Type B pancreatic cell (in vitro differentiated cells): ENCODE measurements at regions not wholly inside any gene's neighbourhood (a gene's known extent, or its start where the extent isn't known, plus 50 kb on each side); places are given as distances from the start of the nearest gene placed in this dataset.
"Not testable (repeated sequence)": the region's sequence is repeated elsewhere in the genome, so short reads cannot be mapped to it uniquely, and the experiment has no call there.

ENCODE experiments used
- DNase-seq: peaks from one replicate; pipeline ENCODE4 v3.0.0; 2021; ENCODE audit warnings: mixed read lengths; ENCODE audit not compliant: unreplicated experiment; ENCODE audit errors: extremely low spot score
- H3K27ac Mint-ChIP-seq: 2 replicates; pipeline ENCODE4 v1.8.0; 2021; ENCODE audit warnings: mild to moderate bottlenecking, mixed read lengths
- H3K27me3 Mint-ChIP-seq: 2 replicates; pipeline ENCODE4 v1.8.0; 2021; ENCODE audit warnings: mixed read lengths
- H3K36me3 Mint-ChIP-seq: 2 replicates; pipeline ENCODE4 v1.8.0; 2021; ENCODE audit warnings: mixed read lengths
- H3K4me1 Mint-ChIP-seq: one replicate; pipeline ENCODE4 v1.8.0; 2021; ENCODE audit warnings: mixed read lengths; ENCODE audit not compliant: unreplicated experiment
- H3K4me3 Mint-ChIP-seq: 2 replicates; pipeline ENCODE4 v1.8.0; 2021; ENCODE audit warnings: mild to moderate bottlenecking, mixed read lengths
- H3K9me3 Mint-ChIP-seq: 2 replicates; pipeline ENCODE4 v1.8.0; 2021; ENCODE audit warnings: mixed read lengths
- CTCF ChIP-seq: fragments of 200-600 bp; sonication (generic); conservative IDR thresholded peaks from 2 replicates; pipeline ENCODE4 v1.5.0; 2021; ENCODE audit warnings: antibody characterized with exemption, mild to moderate bottlenecking

DNA sequence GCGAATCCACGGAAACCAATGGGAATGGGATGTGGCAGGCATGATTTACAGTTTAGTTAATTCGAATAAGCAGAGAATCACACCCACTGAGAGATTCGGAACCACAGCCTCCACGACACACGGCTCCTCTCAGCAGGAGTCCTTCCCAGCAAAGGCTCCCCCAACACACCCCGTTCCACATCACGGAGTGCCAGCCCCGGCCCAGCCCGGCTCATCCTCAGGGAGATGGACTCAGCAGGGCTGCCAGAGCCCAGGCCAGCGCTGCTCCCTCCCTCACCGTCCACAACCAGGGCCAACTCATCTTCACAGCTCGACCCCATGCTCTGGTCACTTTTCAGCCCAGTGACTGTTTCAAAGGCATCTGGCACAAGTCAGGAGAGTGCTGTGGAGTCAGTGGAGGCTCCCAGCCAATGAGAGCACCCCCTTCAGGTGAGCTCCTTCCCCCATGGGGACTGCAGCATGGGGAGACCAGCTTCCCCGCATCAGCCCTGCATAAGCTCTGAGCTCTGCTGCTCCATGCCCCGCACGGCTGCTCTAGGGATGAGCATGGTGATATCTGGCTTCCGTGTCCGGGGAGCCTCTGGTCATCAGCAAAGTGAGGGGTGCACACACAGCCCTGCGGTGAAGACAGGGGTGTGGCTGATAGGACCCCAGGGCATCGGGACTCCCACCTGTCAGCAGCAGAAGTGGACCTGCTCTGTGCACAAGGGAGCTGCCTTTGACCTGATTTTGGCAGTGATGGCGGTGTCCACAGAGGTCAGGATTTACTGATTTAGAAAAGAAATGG lies 238.8 kb upstream of the SFSWAP start:
- peaks cover 11% of the 10 kb centered on the region for H3K27me3 Mint-ChIP-seq
- TF ChIP-seq CTCF, result no peak
- no peak for DNase-seq
- H3K4me3 Mint-ChIP-seq, result no peak overlapping the region
- H3K36me3 Mint-ChIP-seq, result no peaks in the 10 kb centered on the region
- H3K9me3 Mint-ChIP-seq, result no peaks in the 10 kb centered on the region
- H3K4me1 Mint-ChIP-seq, result no peaks in the 10 kb centered on the region
- H3K27ac Mint-ChIP-seq, result no peak overlapping the region

- no peaks in the 10 kb centered on the region for H3K9me3 Mint-ChIP-seq
- no peaks in the 10 kb centered on the region for H3K4me1 Mint-ChIP-seq
- H3K27ac Mint-ChIP-seq, result no peak overlapping the region
- no peak for DNase-seq
- H3K36me3 Mint-ChIP-seq, result no peaks in the 10 kb centered on the region
- H3K4me3 Mint-ChIP-seq, result no peak overlapping the region
- TF ChIP-seq CTCF, result no peak
- H3K27me3 Mint-ChIP-seq, result peaks cover 8% of the 10 kb centered on the region
These were observed 237.6 kb upstream of the SFSWAP start for GRCh38 chr12:131473261-131473660.

- no peak overlapping the region for H3K4me3 Mint-ChIP-seq
- no peaks in the 10 kb centered on the region for H3K4me1 Mint-ChIP-seq
- H3K27me3 Mint-ChIP-seq, result peaks cover 8% of the 10 kb centered on the region
- no peaks in the 10 kb centered on the region for H3K9me3 Mint-ChIP-seq
- TF ChIP-seq CTCF, result no peak
- H3K36me3 Mint-ChIP-seq, result no peaks in the 10 kb centered on the region
- H3K27ac Mint-ChIP-seq, result no peak overlapping the region
- DNase-seq, result no peak
These were observed 236.9 kb upstream of the SFSWAP start for GRCh38 chr12:131473741-131474709.

DNA sequence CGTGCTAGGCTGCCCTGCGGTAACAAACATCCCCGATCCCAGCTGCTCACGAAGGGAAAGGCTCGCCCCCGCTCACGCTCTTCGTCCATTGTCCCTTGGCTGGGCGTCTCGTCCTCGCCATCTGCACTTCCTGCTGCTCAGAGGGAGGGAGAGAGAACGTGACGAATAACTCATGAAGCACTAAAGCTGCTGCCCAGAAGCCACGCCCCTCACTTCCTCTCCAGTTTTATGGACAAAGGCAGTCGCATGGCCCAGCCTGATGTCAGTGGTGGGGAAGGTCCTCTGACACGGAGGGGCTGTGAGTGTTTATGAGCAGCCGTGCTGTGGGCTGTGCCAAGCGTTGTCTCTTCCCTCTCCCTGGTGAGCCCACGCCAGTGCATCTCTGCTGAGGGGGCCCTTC lies 235.9 kb upstream of the SFSWAP start:
- H3K4me3 Mint-ChIP-seq, DNase-seq, H3K27ac Mint-ChIP-seq, H3K9me3 Mint-ChIP-seq, H3K4me1 Mint-ChIP-seq, H3K36me3 Mint-ChIP-seq: not testable (repeated sequence)
- peaks cover 14% of the 10 kb centered on the region for H3K27me3 Mint-ChIP-seq

DNA sequence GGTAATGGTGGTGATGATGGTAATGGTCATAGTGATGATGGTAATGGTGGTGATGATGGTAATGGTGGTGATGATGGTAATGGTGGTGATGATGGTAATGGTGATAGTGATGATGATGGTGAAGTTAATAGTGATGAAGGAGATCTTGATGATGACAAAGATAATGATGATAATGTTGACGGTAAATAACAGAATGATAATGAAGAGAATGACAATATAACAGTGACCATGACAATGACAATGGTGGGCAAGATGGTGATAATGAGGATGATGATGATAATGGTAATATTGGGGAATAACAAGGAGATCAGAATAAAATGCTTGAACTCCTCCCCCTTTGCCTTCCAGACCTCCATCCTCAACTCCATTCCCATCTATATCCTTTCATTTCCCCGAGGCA lies 233.3 kb upstream of the SFSWAP start:
- Mint-ChIP-seq H3K36me3 (no peaks in the 10 kb centered on the region), H3K27ac (no peak overlapping the region), H3K9me3 (no peaks in the 10 kb centered on the region), H3K27me3 (peaks cover 8% of the 10 kb centered on the region), H3K4me1 (no peaks in the 10 kb centered on the region), H3K4me3 (no peak overlapping the region)
- TF ChIP-seq CTCF, result no peak
- no peak for DNase-seq

DNA sequence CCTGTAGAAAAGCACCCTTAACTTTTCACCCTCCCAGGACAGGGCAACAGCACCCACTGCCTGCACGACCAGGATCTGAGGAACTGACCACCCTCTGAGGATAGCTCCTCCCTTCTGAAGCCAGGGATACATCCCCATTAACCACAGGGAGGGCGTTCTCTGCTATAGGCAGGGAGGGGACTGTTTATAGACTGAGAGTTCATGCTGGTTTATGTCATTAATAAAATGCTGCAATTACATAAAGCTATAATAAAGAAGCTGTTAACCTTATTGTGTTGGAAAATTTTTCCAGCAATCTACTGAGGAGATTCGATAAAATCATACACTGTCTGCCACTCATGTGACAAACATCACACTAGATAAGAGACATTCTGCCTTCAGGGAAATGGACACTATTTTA lies 232.4 kb upstream of the SFSWAP start:
- no peak overlapping the region for H3K4me3 Mint-ChIP-seq
- H3K4me1 Mint-ChIP-seq, result no peaks in the 10 kb centered on the region
- no peak for TF ChIP-seq CTCF
- peaks cover 14% of the 10 kb centered on the region for H3K27me3 Mint-ChIP-seq
- no peaks in the 10 kb centered on the region for H3K9me3 Mint-ChIP-seq
- no peak for DNase-seq
- H3K36me3 Mint-ChIP-seq, result no peaks in the 10 kb centered on the region
- no peak overlapping the region for H3K27ac Mint-ChIP-seq
